ENCODE measurements at regions not wholly inside any gene's neighbourhood (a gene's known extent, or its start where the extent isn't known, plus 50 kb on each side); places are given as distances from the start of the nearest gene placed in this dataset.

GRCh38 chr2:8267048-8267447, 414.8 kb upstream of the ID2 start:
- TF ChIP-seq POLR2AphosphoS5 (IDR thresholded peaks at IDR 0.05; ENCODE audit: low read depth, low read length) (no peak), TAF1 (IDR thresholded peaks at IDR 0.05; ENCODE audit: low read depth, low read length) (no peak)

Data from GM12891 (cell line).